ENCODE measurements at regions not wholly inside any gene's neighbourhood (a gene's known extent, or its start where the extent isn't known, plus 50 kb on each side); places are given as distances from the start of the nearest gene placed in this dataset.

- H3K9ac ChIP-seq (ENCODE audit: insufficient read depth in 1 of 2, low read length in 2 of 2) = no peak overlapping the region
- TF ChIP-seq CTCF (IDR thresholded peaks at IDR 0.05; ENCODE audit: control extremely low read depth, extremely low read depth) = no peak
- H3K36me3 ChIP-seq (ENCODE audit: control insufficient read depth in 4 of 4, insufficient read depth in 4 of 4, low read length in 4 of 4) = no peaks in the 10 kb centered on the region
- H3K4me3 ChIP-seq = no peak overlapping the region
- 69 to 79% methylated on average over 6 of the region's 6 CpGs for WGBS, 2 donors
- no peak for ATAC-seq (ENCODE audit: insufficient read depth, low FRiP score)
- no peaks in the 10 kb centered on the region for H3K9me3 ChIP-seq (ENCODE audit: control insufficient read depth in 4 of 4, insufficient read depth in 3 of 4, low read length in 3 of 4)
- H3K4me1 ChIP-seq (ENCODE audit: control insufficient read depth in 5 of 5, insufficient read depth in 5 of 5, low read length in 5 of 5) = no peaks in the 10 kb centered on the region
- DNase-seq = no peak
- H3K27me3 ChIP-seq (ENCODE audit: control insufficient read depth in 3 of 3, insufficient read depth in 3 of 3, low read length in 2 of 3) = no peaks in the 10 kb centered on the region
- H3K27ac ChIP-seq (ENCODE audit: low read depth in 1 of 2, low read length in 1 of 2) = no peak overlapping the region
Measured at GRCh38 chr2:220684099-220684498, 888.0 kb downstream of the EPHA4 start.

DNA sequence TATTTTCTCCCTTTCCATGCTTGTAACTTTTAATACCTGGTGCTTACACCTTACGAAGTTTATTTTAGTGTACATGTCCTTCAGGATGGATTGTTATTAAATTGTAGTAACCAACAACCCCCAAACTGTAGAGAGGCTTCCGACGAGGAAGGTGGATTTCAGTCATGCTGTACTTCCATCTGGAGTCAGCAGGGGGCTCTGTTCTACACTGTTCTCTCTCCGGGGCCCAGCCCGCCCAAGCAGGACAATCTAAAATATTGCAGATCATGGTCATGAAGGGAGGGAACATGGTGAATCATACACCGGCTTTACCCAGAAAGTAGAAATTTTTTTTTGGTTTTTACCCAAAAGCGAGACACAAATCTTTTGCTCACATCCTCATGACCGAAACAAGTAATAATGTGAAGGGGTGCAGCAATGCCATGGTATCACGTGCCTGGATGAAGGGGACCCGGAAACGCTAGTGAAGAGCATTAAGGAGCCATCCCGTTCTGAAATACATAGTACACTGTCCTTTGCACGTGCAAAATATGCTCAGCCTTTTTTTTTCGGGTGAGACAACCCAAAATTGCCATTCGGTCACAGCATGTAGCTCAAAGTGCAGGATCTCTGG lies 884.8 kb downstream of the EPHA4 start:
- 49 to 50% methylated on average over 15 of the region's 15 CpGs for WGBS, 2 donors
- Histone ChIP-seq H3K36me3 (ENCODE audit: control insufficient read depth in 4 of 4, insufficient read depth in 4 of 4, low read length in 4 of 4) (no peaks in the 10 kb centered on the region), H3K4me3 (no peak overlapping the region), H3K9ac (ENCODE audit: insufficient read depth in 1 of 2, low read length in 2 of 2) (no peak overlapping the region), H3K4me1 (ENCODE audit: control insufficient read depth in 5 of 5, insufficient read depth in 5 of 5, low read length in 5 of 5) (no peaks in the 10 kb centered on the region), H3K27ac (ENCODE audit: low read depth in 1 of 2, low read length in 1 of 2) (no peak overlapping the region), H3K9me3 (ENCODE audit: control insufficient read depth in 4 of 4, insufficient read depth in 3 of 4, low read length in 3 of 4) (no peaks in the 10 kb centered on the region), H3K27me3 (ENCODE audit: control insufficient read depth in 3 of 3, insufficient read depth in 3 of 3, low read length in 2 of 3) (no peaks in the 10 kb centered on the region)
- TF ChIP-seq CTCF (IDR thresholded peaks at IDR 0.05; ENCODE audit: control extremely low read depth, extremely low read depth) = peak; percentile 68
- ATAC-seq (ENCODE audit: insufficient read depth, low FRiP score) (peak; percentile 83), DNase-seq (peak; percentile 66 to 77 (median 72))

GRCh38 chr2:220695397-220696279 lies 876.5 kb downstream of the EPHA4 start:
- TF ChIP-seq CTCF (IDR thresholded peaks at IDR 0.05; ENCODE audit: control extremely low read depth, extremely low read depth) = no peak
- peaks cover 0 to 1% (median 0%) of the 10 kb centered on the region in 4 donors for H3K9me3 ChIP-seq (ENCODE audit: control insufficient read depth in 4 of 4, insufficient read depth in 3 of 4, low read length in 3 of 4)
- no peak overlapping the region for H3K27ac ChIP-seq (ENCODE audit: low read depth in 1 of 2, low read length in 1 of 2)
- no peaks in the 10 kb centered on the region for H3K4me1 ChIP-seq (ENCODE audit: control insufficient read depth in 5 of 5, insufficient read depth in 5 of 5, low read length in 5 of 5)
- 62 to 67% methylated on average over 6 of the region's 6 CpGs for WGBS, 2 donors
- no peak overlapping the region for H3K9ac ChIP-seq (ENCODE audit: insufficient read depth in 1 of 2, low read length in 2 of 2)
- no peaks in the 10 kb centered on the region for H3K36me3 ChIP-seq (ENCODE audit: control insufficient read depth in 4 of 4, insufficient read depth in 4 of 4, low read length in 4 of 4)
- ATAC-seq (ENCODE audit: insufficient read depth, low FRiP score) (no peak), DNase-seq (no peak)
- no peak overlapping the region for H3K4me3 ChIP-seq
- H3K27me3 ChIP-seq (ENCODE audit: control insufficient read depth in 3 of 3, insufficient read depth in 3 of 3, low read length in 2 of 3) = no peaks in the 10 kb centered on the region

Data from lung (tissue), 11 donors.